K562 (cell line): ENCODE measurements at regions not wholly inside any gene's neighbourhood (a gene's known extent, or its start where the extent isn't known, plus 50 kb on each side); places are given as distances from the start of the nearest gene placed in this dataset.

Experiments used
- ATAC-seq: fragments of 200-7000 bp; cut with Tn5 transposase; 3 replicates; pipeline ENCODE4 v1.9.1; 2020; ENCODE audit warnings: moderate library complexity
- BruUV-seq: library from RNA; stranded (reverse); fragments of 400-500 nt; replicated peaks from 2 replicates; lab custom pipeline; 2021; lab: Mats Ljungman, UMichigan
- CTCF ChIA-PET: fragments of 300-600 bp; formaldehyde crosslinking; extraction: SDS; loops from one replicate; lab custom pipeline; 2021; ENCODE audit warnings: low intra/inter-chr PET ratio; lab: Yijun Ruan, JAX
- POLR2A ChIA-PET: fragments of 300-600, 350-650 bp; sonication (Branson Sonifier 250); formaldehyde crosslinking; extraction: SDS; loops from one replicate; lab custom pipeline; 2021; ENCODE audit warnings: antibody characterized with exemption, inconsistent platforms; lab: Yijun Ruan, JAX
- DNase-seq, 4 experiments: peaks; one replicate each; pipeline versions ENCODE4 v3.0.0 to v3.0.0-alpha.2; 2011 to 2018; ENCODE audit warnings: low spot score in 3 of 4, mixed read lengths in 3 of 4; ENCODE audit errors: extremely low read depth in 1 of 4
- FAIRE-seq: peaks from 2 replicates; lab custom pipeline; 2011; peaks lifted over from hg19 to GRCh38; lab: Jason Lieb, UNC
- H2AFZ ChIP-seq: 2 replicates; pipeline ENCODE4 v1.6.0; 2011; ENCODE audit warnings: low read depth, low read length, control low read depth, inconsistent platforms
- H3K27ac ChIP-seq: fragments of 200-600 bp; 3 replicates; pipeline ENCODE4 v1.8.0; 2011; ENCODE audit warnings: low read depth, mild to moderate bottlenecking, control low read depth, inconsistent platforms, low read length, moderate library complexity, mixed read lengths; ENCODE audit errors: extremely low read depth
- H3K27me3 ChIP-seq, 2 experiments: fragments of 300-600 bp in 1 of 2; 2 replicates in 1 of 2; 3 replicates in 1 of 2; pipeline versions ENCODE4 v1.6.0 to v1.8.0; 2011; ENCODE audit warnings: inconsistent platforms in 2 of 2, low read length in 2 of 2, mild to moderate bottlenecking in 1 of 2, mixed read lengths in 1 of 2, moderate library complexity in 1 of 2; ENCODE audit not compliant: control insufficient read depth in 2 of 2, insufficient read depth in 2 of 2
- H3K36me3 ChIP-seq: fragments of 300-600 bp; 3 replicates; pipeline ENCODE4 v1.8.0; 2011; ENCODE audit warnings: mild to moderate bottlenecking, low read length, inconsistent platforms; ENCODE audit not compliant: control insufficient read depth, insufficient read depth
- H3K4me1 ChIP-seq, 2 experiments: fragments of 200-600 bp in 1 of 2; replicated peaks in 1 of 2; 2 replicates in 1 of 2; 3 replicates in 1 of 2; pipeline versions ENCODE4 v1.5.1 to v1.8.0; 2011; ENCODE audit warnings: inconsistent platforms in 2 of 2, low read length in 2 of 2, mild to moderate bottlenecking in 1 of 2, mixed read lengths in 1 of 2, moderate library complexity in 1 of 2; ENCODE audit not compliant: control insufficient read depth in 2 of 2, insufficient read depth in 2 of 2
- H3K4me2 ChIP-seq: 2 replicates; pipeline ENCODE4 v1.6.1; 2011; ENCODE audit warnings: low read length, control low read depth, inconsistent platforms, mixed read lengths; ENCODE audit not compliant: insufficient read depth
- H3K4me3 ChIP-seq: fragments of 200-600 bp; sonication (generic), shearing (Covaris generic); 2 replicates; pipeline ENCODE4 v1.5.1; 2016; ENCODE audit warnings: control low read depth, inconsistent platforms
- H3K79me2 ChIP-seq: fragments of 200-600 bp; 3 replicates; pipeline ENCODE4 v1.8.0; 2011; ENCODE audit warnings: low read length, inconsistent platforms; ENCODE audit not compliant: control insufficient read depth, insufficient read depth
- H3K9ac ChIP-seq, 2 experiments: 2 replicates each; pipeline versions ENCODE4 v1.6.0 to v1.6.1; 2011; ENCODE audit warnings: low read depth in 2 of 2, low read length in 2 of 2, control low read depth in 1 of 2, inconsistent platforms in 1 of 2, mild to moderate bottlenecking in 1 of 2, mixed read lengths in 1 of 2; ENCODE audit not compliant: insufficient read depth in 1 of 2
- H3K9me1 ChIP-seq: one replicate; pipeline ENCODE4 v1.6.0; 2011; ENCODE audit warnings: inconsistent platforms, mild to moderate bottlenecking, low read length, moderate library complexity; ENCODE audit not compliant: control insufficient read depth, insufficient read depth
- H3K9me3 ChIP-seq: replicated peaks from 2 replicates; pipeline ENCODE4 v1.5.1; 2011; ENCODE audit warnings: low read depth, low read length, inconsistent platforms; ENCODE audit not compliant: control insufficient read depth, insufficient read depth
- H4K20me1 ChIP-seq: replicated peaks from 2 replicates; pipeline ENCODE4 v1.6.1; 2011; ENCODE audit warnings: low read length, inconsistent platforms, mixed read lengths; ENCODE audit not compliant: control insufficient read depth, insufficient read depth
- CBX8 ChIP-seq: fragments of 200-600 bp; sonication (generic); IDR thresholded peaks from 2 replicates; pipeline ENCODE4 v1.6.1; 2012; ENCODE audit warnings: borderline replicate concordance, mixed run types, low read depth, mild to moderate bottlenecking, moderate library complexity, mixed read lengths, low read length, control low read depth, inconsistent platforms; ENCODE audit not compliant: poor library complexity, severe bottlenecking; ENCODE audit errors: extremely low read depth
- CTCF ChIP-seq, 3 experiments: IDR thresholded peaks in 2 of 3; conservative IDR thresholded peaks in 1 of 3; 2 replicates each; pipeline ENCODE4 v1.5.1; 2011 to 2012; ENCODE audit warnings: low read length in 3 of 3, mild to moderate bottlenecking in 3 of 3, control low read depth in 2 of 3, improper control_type of control experiment in 1 of 3, inconsistent platforms in 1 of 3, low read depth in 1 of 3, mixed read lengths in 1 of 3, moderate library complexity in 1 of 3; ENCODE audit not compliant: insufficient read depth in 2 of 3
- FUS ChIP-seq: fragments of 200-400 bp; formaldehyde crosslinking; optimal IDR thresholded peaks from 2 replicates; pipeline ENCODE3; 2017; ENCODE audit warnings: low read depth, low read length
- GATA2 ChIP-seq: sonication (generic); formaldehyde crosslinking; IDR thresholded peaks from 2 replicates; pipeline ENCODE4 v1.4.0; 2020; ENCODE audit warnings: mild to moderate bottlenecking, missing genetic modification reagents
- KDM5B ChIP-seq: fragments of 200-600 bp; sonication (generic); IDR thresholded peaks from 2 replicates; pipeline ENCODE4 v1.6.1; 2012; ENCODE audit warnings: low read depth, mild to moderate bottlenecking, moderate library complexity, low read length, control low read depth, inconsistent platforms; ENCODE audit not compliant: insufficient replicate concordance
- NFE2L1 ChIP-seq: fragments of 450-650 bp; IDR thresholded peaks from 2 replicates; pipeline ENCODE4 v1.6.1; 2016; ENCODE audit warnings: missing genetic modification characterization, low read depth, mild to moderate bottlenecking, missing compliant biosample characterization, moderate library complexity, borderline replicate concordance
- NFIC ChIP-seq: fragments of 450-650 bp; IDR thresholded peaks from 2 replicates; pipeline ENCODE4 v1.6.1; 2017; ENCODE audit warnings: mild to moderate bottlenecking, inconsistent platforms
- POLR2A ChIP-seq: fragments of 450-650 bp; conservative IDR thresholded peaks from 2 replicates; pipeline ENCODE4 v1.6.1; 2016
- RFX5 ChIP-seq: IDR thresholded peaks from 2 replicates; pipeline ENCODE4 v1.6.1; 2011; ENCODE audit warnings: low read depth, mild to moderate bottlenecking, improper control_type of control experiment, low read length
- SMC3 ChIP-seq: conservative IDR thresholded peaks from 2 replicates; pipeline ENCODE4 v1.6.1; 2011; ENCODE audit warnings: low read depth, low read length, improper control_type of control experiment; ENCODE audit not compliant: insufficient read depth
- ZNF24 ChIP-seq: fragments of 450-650 bp; IDR thresholded peaks from 2 replicates; pipeline ENCODE4 v1.6.1; 2016
- WGBS: fragments of 100-300 bp; shearing (Covaris generic); methylation state at CpG from one replicate; pipeline ENCODE4 v1.1.6; 2016; ENCODE audit warnings: low coverage, mixed read lengths; ENCODE audit not compliant: insufficient coverage; ENCODE audit errors: missing lambda C conversion rate; 5-methylcytosine and 5-hydroxymethylcytosine counted together
- in situ Hi-C: fragments of 300-500 bp; cut with MboI; formaldehyde crosslinking; loops from 4 replicates; pipeline ENCODE4 v1.15.0; 2018; ENCODE audit warnings: inconsistent platforms, mixed read lengths
- intact Hi-C: fragments of 100-400 bp; cut with micrococcal nuclease; formaldehyde crosslinking; loops from 2 replicates; pipeline ENCODE4 v1.14.2; 2022
- TF ChIP-seq, protein P1 (sequence below): fragments of 450-650 bp; formaldehyde crosslinking; IDR thresholded peaks from 2 replicates; pipeline ENCODE4 v1.4.0; 2020; ENCODE audit warnings: mild to moderate bottlenecking, moderate library complexity

GRCh38 chr4:187380181-187380581, 615.4 kb upstream of the ZFP42 start:
- DNase-seq: peak in 2 of 4 experiments; percentile 4 to 32
- WGBS: 2% methylated on average over 4 of the region's 4 CpGs
- POLR2A ChIA-PET: no interaction called here
- peak in 2 of 3 experiments; percentile 19 to 26; a peak in 2 of 6 replicates for TF ChIP-seq CTCF (IDR thresholded peaks at IDR 0.05 in 2 of 3, conservative IDR thresholded peaks at IDR 0.05 in 1 of 3; ENCODE audit: insufficient read depth in 2 of 3, low read depth in 1 of 3, low read length in 3 of 3)
- TF ChIP-seq GATA2 (CRISPR knock-in tag): no peak
- no peak for TF ChIP-seq FUS
- no peak for TF ChIP-seq SMC3
- intact Hi-C loops (no loop called here), in situ Hi-C loops (no loop called here)
- peak; percentile 73 for ATAC-seq
- no peaks in the 10 kb centered on the region for H3K36me3 ChIP-seq
- H3K4me1 ChIP-seq: no peaks in the 10 kb centered on the region
- H3K9ac ChIP-seq: no peak overlapping the region
- CTCF ChIA-PET: no interaction called here
- H4K20me1 ChIP-seq: no peaks in the 10 kb centered on the region
- H3K4me3 ChIP-seq: no peak overlapping the region
- H2AFZ ChIP-seq: no peak overlapping the region
- FAIRE-seq: peak; percentile 15
- BruUV-seq: no TSS peak
- no peak overlapping the region for H3K4me2 ChIP-seq
- H3K9me3 ChIP-seq: no peaks in the 10 kb centered on the region
- no peaks in the 10 kb centered on the region for H3K79me2 ChIP-seq
- no peak overlapping the region for H3K27ac ChIP-seq
- H3K9me1 ChIP-seq: no peaks in the 10 kb centered on the region
- no peaks in the 10 kb centered on the region for H3K27me3 ChIP-seq

- H3K36me3 ChIP-seq: no peaks in the 10 kb centered on the region
- no peak overlapping the region for H3K4me3 ChIP-seq
- no peaks in the 10 kb centered on the region for H3K79me2 ChIP-seq
- H3K9me1 ChIP-seq: no peaks in the 10 kb centered on the region
- H2AFZ ChIP-seq: no peak overlapping the region
- H4K20me1 ChIP-seq: no peaks in the 10 kb centered on the region
- no peak overlapping the region for H3K9ac ChIP-seq
- no peaks in the 10 kb centered on the region for H3K27me3 ChIP-seq
- BruUV-seq: no TSS peak
- no peaks in the 10 kb centered on the region for H3K4me1 ChIP-seq
- CTCF ChIA-PET: no interaction called here
- FAIRE-seq: no peak
- intact Hi-C loops: no loop called here
- no peak for ATAC-seq
- H3K9me3 ChIP-seq: no peaks in the 10 kb centered on the region
- in situ Hi-C loops: no loop called here
- no peak overlapping the region for H3K4me2 ChIP-seq
- POLR2A ChIA-PET: no interaction called here
- no peak overlapping the region for H3K27ac ChIP-seq
- DNase-seq: no peak
- TF ChIP-seq NFE2L1 (tag): no peak
- TF ChIP-seq CBX8: no peak
- TF ChIP-seq NFIC: no peak
- no peak for TF ChIP-seq ZNF24
- TF ChIP-seq, protein P1, sequence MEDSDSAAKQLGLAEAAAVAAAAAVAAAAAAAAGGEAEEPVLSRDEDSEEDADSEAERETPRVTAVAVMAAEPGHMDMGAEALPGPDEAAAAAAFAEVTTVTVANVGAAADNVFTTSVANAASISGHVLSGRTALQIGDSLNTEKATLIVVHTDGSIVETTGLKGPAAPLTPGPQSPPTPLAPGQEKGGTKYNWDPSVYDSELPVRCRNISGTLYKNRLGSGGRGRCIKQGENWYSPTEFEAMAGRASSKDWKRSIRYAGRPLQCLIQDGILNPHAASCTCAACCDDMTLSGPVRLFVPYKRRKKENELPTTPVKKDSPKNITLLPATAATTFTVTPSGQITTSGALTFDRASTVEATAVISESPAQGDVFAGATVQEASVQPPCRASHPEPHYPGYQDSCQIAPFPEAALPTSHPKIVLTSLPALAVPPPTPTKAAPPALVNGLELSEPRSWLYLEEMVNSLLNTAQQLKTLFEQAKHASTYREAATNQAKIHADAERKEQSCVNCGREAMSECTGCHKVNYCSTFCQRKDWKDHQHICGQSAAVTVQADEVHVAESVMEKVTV: no peak
- TF ChIP-seq POLR2A: no peak
- no peak for TF ChIP-seq KDM5B
- TF ChIP-seq RFX5: no peak
Measured at GRCh38 chr4:187383181-187383580, 612.4 kb upstream of the ZFP42 start.
